OCI-LY7 (cell line): ENCODE measurements at regions not wholly inside any gene's neighbourhood (a gene's known extent, or its start where the extent isn't known, plus 50 kb on each side); places are given as distances from the start of the nearest gene placed in this dataset.

Experiments
- CTCF ChIP-seq: fragments of 200-600 bp; sonication (generic); conservative IDR thresholded peaks from 2 replicates; pipeline ENCODE4 v1.5.1; 2014; ENCODE audit warnings: mild to moderate bottlenecking, antibody characterized with exemption, low read length, moderate library complexity, mixed read lengths
- EZH2phosphoT487 ChIP-seq: fragments of 200-600 bp; sonication (generic); IDR thresholded peaks from 2 replicates; pipeline ENCODE4 v1.6.1; 2018; ENCODE audit warnings: low read depth, borderline replicate concordance, mild to moderate bottlenecking, mixed run types, antibody characterized with exemption, low read length, moderate library complexity, mixed read lengths

- TF ChIP-seq CTCF (no peak), EZH2phosphoT487 (no peak)
These were observed 540.4 kb upstream of the NBEA start for GRCh38 chr13:34401696-34402095.
